GM21390 (cell line): ENCODE measurements at regions not wholly inside any gene's neighbourhood (a gene's known extent, or its start where the extent isn't known, plus 50 kb on each side); places are given as distances from the start of the nearest gene placed in this dataset.

Experiments used
- ATAC-seq: cut with Tn5 transposase; IDR thresholded peaks from one replicate; pipeline ENCODE4 v1.9.1; 2021; ENCODE audit not compliant: unreplicated experiment

GRCh38 chr5:163383754-163384153, 53.6 kb upstream of the CCNG1 start:
- no peak for ATAC-seq

DNA sequence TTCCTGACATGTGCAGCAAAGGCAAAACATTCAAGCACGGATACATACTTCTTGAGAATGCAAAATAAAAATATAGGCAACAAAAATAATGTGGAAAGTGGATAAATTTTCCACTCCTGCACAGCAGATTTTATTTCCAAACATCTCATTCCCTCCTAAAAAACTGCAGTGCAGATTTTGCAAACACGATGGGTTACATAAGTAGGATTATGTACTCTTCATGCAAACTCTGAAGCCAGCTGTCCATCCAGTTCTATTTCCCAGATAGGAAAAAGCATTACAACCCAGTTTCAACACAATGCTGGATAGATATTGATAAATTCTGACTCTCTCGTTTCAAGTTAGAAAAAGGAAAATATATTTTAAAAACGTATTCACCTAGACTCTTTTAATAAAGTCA, 52.7 kb upstream of the CCNG1 start:
- ATAC-seq: no peak

DNA sequence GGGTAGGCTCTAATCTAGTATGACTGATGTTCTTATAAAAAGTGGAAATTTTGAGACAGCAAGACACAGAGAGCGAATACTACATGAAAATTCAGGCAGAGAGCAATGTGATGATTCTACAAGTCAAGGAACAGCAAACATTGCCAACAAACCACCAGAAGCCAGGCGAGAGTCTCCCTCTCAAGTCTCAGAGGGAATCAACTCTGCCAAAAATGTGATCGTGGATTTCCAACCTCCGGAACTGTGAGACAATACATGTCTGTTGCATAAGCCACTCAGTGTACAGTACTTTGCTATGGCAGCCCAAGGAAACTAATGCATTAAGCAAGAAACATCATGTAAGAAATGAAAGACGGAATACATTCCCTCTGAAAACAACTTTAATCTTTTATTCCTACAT, 52.1 kb upstream of the CCNG1 start:
- no peak for ATAC-seq

GRCh38 chr5:163385824-163386223, 51.6 kb upstream of the CCNG1 start:
- ATAC-seq: no peak

DNA sequence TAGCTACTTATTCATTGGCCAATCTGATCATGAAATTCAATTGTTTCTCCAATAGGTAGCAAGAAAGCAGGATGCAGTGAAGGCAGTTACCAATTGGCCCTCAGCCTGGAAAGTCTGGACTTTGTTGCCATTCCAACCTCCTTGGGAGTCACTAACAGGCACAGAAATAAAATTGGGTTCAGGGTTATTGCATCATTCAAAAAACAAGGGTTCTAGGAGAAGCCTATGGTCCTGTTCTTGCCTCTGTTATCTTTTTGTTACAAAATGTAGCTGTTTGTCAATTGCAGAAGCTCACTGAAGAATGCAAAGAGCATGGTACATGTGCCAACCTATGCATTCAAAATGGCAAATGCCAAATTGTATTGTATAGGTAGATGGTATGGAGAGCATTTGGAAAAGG, 51.0 kb upstream of the CCNG1 start:
- no peak for ATAC-seq

GRCh38 chr5:163387589-163388343, 49.6 kb upstream of the CCNG1 start:
- no peak for ATAC-seq
